NCI-H82 treated with DMSO at 0.1 percent for 48 hours (cell line): ENCODE measurements at regions not wholly inside any gene's neighbourhood (a gene's known extent, or its start where the extent isn't known, plus 50 kb on each side); places are given as distances from the start of the nearest gene placed in this dataset.

Source experiments
- DNase-seq: peaks from one replicate; lab custom pipeline; 2025; ENCODE audit not compliant: unreplicated experiment; lab: John Stamatoyannopoulos, UW

- no peak for DNase-seq
Measured at GRCh38 chr7:114854369-114854768, 67.5 kb upstream of the MDFIC start.

GRCh38 chr7:114856625-114857024 is 65.3 kb upstream of the MDFIC start:
- no peak for DNase-seq

DNA sequence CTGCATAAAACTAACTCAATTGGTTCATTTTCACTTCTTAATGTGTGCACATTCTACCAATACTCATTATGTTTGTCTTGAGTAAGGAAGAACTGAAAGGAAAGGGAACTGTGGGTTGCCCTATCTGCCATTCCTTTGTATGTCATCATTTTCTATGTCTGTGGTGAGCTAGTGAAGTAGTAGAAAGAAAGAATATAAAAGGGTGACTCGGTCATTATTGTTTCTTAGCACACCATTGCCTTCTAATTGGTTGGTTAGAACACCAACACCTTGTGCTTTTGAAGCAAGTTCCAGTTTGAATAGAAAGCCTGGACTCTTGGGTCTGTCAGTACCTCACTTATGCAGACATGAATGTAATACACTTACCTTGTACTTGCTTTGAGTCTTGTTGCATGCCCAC is 64.3 kb upstream of the MDFIC start:
- DNase-seq = no peak

DNA sequence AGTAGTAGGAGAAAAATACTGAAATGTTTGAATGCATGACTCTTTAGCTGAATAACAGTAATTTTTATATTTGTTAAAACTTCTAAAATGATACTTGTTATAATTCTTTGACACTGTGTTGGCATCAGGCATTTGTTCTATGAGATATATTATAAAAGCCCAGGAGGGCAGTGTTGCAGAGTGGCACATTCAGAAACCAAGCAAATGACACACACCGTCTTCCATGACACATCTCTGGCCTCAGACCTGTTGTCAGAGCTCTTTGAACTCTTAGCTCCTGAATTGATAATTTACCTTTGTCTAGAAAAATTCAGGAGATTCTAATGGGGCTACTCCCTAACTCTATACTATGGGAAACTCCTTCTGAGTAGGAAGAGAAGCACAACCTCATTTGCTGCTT is 62.4 kb upstream of the MDFIC start:
- DNase-seq = no peak

DNA sequence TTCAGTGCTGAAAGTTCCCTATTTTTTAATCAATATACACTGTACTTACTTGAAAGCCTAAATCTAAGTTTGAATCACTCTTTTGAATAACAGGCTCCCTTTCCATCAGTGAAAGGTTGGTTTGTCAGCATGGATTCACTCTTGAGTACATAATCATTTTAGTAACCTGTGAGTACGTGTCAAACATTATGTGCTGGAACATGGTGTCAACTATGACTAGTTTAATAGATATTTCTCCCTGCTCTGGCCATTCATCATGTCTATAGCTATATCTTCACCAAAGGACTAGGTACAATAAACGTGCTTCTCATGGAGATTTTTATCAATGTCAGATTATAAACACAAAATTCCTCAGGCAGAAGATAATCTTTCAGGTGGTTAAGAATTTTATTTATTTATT is 61.7 kb upstream of the MDFIC start:
- no peak for DNase-seq

- no peak for DNase-seq
Measured at GRCh38 chr7:114862406-114862805, 59.5 kb upstream of the MDFIC start.

GRCh38 chr7:114864278-114864677 is 57.6 kb upstream of the MDFIC start:
- DNase-seq = no peak

GRCh38 chr7:114865564-114865963 is 56.3 kb upstream of the MDFIC start:
- DNase-seq = no peak
